Panc1 (cell line): ENCODE measurements at regions not wholly inside any gene's neighbourhood (a gene's known extent, or its start where the extent isn't known, plus 50 kb on each side); places are given as distances from the start of the nearest gene placed in this dataset.

Experiments
- ATAC-seq: fragments of 200-7000 bp; cut with Tn5 transposase; 2 replicates; pipeline ENCODE4 v1.9.1; 2020; ENCODE audit warnings: mild to moderate bottlenecking, moderate library complexity
- BruUV-seq: library from RNA; stranded (reverse); fragments of 400-500 nt; replicated peaks from 2 replicates; lab custom pipeline; 2021; lab: Mats Ljungman, UMichigan
- CTCF ChIA-PET: fragments of 300-600 bp; sonication (Branson Sonifier 250); formaldehyde crosslinking; loops from one replicate; lab custom pipeline; 2022; ENCODE audit warnings: antibody characterized with exemption; lab: Charles Lee
- POLR2A ChIA-PET: fragments of 300-600 bp; sonication (Branson Sonifier 250); formaldehyde crosslinking; loops from one replicate; lab custom pipeline; 2022; ENCODE audit warnings: antibody characterized with exemption; lab: Charles Lee
- DNase-seq: peaks from one replicate; pipeline ENCODE4 v3.0.0-alpha.2; 2010; ENCODE audit warnings: low read depth, low spot score
- H3K27ac ChIP-seq: 2 replicates; pipeline ENCODE4 v1.5.1; 2011; ENCODE audit warnings: mild to moderate bottlenecking, low read length, inconsistent platforms
- H3K27me3 ChIP-seq: fragments of 200-500 bp; sonication (Bioruptor generic); 2 replicates; pipeline ENCODE4 v1.6.0; 2014; ENCODE audit warnings: low read length, inconsistent platforms; ENCODE audit not compliant: control insufficient read depth, insufficient read depth
- H3K36me3 ChIP-seq: fragments of 200-500 bp; sonication (Bioruptor generic); 2 replicates; pipeline ENCODE4 v1.5.1; 2014; ENCODE audit warnings: inconsistent platforms, mild to moderate bottlenecking, low read length, moderate library complexity; ENCODE audit not compliant: control insufficient read depth, insufficient read depth
- H3K4me1 ChIP-seq: 2 replicates; pipeline ENCODE4 v1.5.1; 2011; ENCODE audit warnings: inconsistent platforms, mild to moderate bottlenecking, low read length, moderate library complexity; ENCODE audit not compliant: control insufficient read depth, insufficient read depth
- H3K4me3 ChIP-seq, 2 experiments: 2 replicates each; pipeline ENCODE4 v1.5.1; 2011 to 2012; ENCODE audit warnings: low read depth in 2 of 2, low read length in 2 of 2, mild to moderate bottlenecking in 2 of 2, inconsistent platforms in 1 of 2, moderate library complexity in 1 of 2
- H3K9me3 ChIP-seq: fragments of 200-500 bp; sonication (Bioruptor generic); 2 replicates; pipeline ENCODE4 v1.5.1; 2014; ENCODE audit warnings: low read depth, mild to moderate bottlenecking, inconsistent platforms, low read length, moderate library complexity; ENCODE audit not compliant: control insufficient read depth, insufficient read depth
- CTCF ChIP-seq: fragments of 450-650 bp; IDR thresholded peaks from 2 replicates; pipeline ENCODE4 v1.5.1; 2017; ENCODE audit warnings: mild to moderate bottlenecking
- SIN3A ChIP-seq: IDR thresholded peaks from 2 replicates; pipeline ENCODE4 v1.6.1; 2012; ENCODE audit warnings: low read depth, mild to moderate bottlenecking, low read length, moderate library complexity, borderline replicate concordance; ENCODE audit not compliant: insufficient read depth
- in situ Hi-C: cut with HindIII; loops from 2 replicates; pipeline ENCODE4 v1.10.0; 2016; ENCODE audit warnings: low sequenced_read_pairs, low pct_unique_long_range_greater_than_20kb
- intact Hi-C: fragments of 100-400 bp; cut with micrococcal nuclease; formaldehyde crosslinking; loops from one replicate; pipeline ENCODE4 v1.10.0; 2022; ENCODE audit not compliant: unreplicated experiment
- TF ChIP-seq, protein P1 (sequence below), 2 experiments: IDR thresholded peaks; 2 replicates each; pipeline ENCODE4 v1.6.1; 2011 to 2012; ENCODE audit warnings: low read depth in 2 of 2, control low read depth in 1 of 2, low read length in 1 of 2, mild to moderate bottlenecking in 1 of 2, moderate library complexity in 1 of 2; ENCODE audit not compliant: insufficient read depth in 1 of 2

DNA sequence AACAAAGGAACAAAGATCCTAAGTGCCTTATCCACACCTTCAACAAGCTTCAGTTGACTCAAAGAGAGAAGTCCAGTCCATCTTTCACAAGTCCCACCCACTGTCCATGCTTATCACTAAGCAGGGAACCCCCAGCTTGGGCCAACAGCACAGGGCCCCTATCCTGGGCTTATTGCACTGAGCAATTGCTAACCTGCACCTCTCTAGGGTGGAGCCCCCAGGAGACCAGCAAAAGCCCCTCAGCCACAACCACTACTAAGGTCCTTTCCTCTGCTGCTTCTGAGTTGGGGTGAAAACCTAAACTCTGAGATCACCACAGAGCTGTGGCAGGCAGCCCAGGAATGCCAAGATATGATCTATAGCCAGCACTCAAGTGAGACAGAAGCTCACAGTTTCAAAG lies 96.7 kb upstream of the PBDC1 start:
- H3K4me3 ChIP-seq: no peak overlapping the region
- ATAC-seq (no peak), DNase-seq (no peak)
- H3K36me3 ChIP-seq: no peaks in the 10 kb centered on the region
- ChIA-PET CTCF (no interaction called here), POLR2A (no interaction called here)
- in situ Hi-C loops (no loop called here), intact Hi-C loops (no loop called here)
- H3K27me3 ChIP-seq: no peaks in the 10 kb centered on the region
- TF ChIP-seq, protein P1, sequence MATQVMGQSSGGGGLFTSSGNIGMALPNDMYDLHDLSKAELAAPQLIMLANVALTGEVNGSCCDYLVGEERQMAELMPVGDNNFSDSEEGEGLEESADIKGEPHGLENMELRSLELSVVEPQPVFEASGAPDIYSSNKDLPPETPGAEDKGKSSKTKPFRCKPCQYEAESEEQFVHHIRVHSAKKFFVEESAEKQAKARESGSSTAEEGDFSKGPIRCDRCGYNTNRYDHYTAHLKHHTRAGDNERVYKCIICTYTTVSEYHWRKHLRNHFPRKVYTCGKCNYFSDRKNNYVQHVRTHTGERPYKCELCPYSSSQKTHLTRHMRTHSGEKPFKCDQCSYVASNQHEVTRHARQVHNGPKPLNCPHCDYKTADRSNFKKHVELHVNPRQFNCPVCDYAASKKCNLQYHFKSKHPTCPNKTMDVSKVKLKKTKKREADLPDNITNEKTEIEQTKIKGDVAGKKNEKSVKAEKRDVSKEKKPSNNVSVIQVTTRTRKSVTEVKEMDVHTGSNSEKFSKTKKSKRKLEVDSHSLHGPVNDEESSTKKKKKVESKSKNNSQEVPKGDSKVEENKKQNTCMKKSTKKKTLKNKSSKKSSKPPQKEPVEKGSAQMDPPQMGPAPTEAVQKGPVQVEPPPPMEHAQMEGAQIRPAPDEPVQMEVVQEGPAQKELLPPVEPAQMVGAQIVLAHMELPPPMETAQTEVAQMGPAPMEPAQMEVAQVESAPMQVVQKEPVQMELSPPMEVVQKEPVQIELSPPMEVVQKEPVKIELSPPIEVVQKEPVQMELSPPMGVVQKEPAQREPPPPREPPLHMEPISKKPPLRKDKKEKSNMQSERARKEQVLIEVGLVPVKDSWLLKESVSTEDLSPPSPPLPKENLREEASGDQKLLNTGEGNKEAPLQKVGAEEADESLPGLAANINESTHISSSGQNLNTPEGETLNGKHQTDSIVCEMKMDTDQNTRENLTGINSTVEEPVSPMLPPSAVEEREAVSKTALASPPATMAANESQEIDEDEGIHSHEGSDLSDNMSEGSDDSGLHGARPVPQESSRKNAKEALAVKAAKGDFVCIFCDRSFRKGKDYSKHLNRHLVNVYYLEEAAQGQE (IDR thresholded peaks at IDR 0.05; ENCODE audit: insufficient read depth in 1 of 2, low read depth in 2 of 2, low read length in 1 of 2): no peak
- no peak for TF ChIP-seq CTCF
- no peaks in the 10 kb centered on the region for H3K9me3 ChIP-seq
- no TSS peak for BruUV-seq
- no peak overlapping the region for H3K27ac ChIP-seq
- H3K4me1 ChIP-seq: no peaks in the 10 kb centered on the region

GRCh38 chrX:76109654-76110053 lies 63.2 kb upstream of the PBDC1 start:
- intact Hi-C loops (no loop called here), in situ Hi-C loops (no loop called here)
- ChIA-PET POLR2A (no interaction called here), CTCF (no interaction called here)
- Histone ChIP-seq H3K27me3 (no peaks in the 10 kb centered on the region), H3K36me3 (no peaks in the 10 kb centered on the region), H3K4me3 (no peak overlapping the region), H3K27ac (no peak overlapping the region), H3K4me1 (no peaks in the 10 kb centered on the region), H3K9me3 (no peaks in the 10 kb centered on the region)
- TF ChIP-seq, protein P1 (IDR thresholded peaks at IDR 0.05; ENCODE audit: insufficient read depth in 1 of 2, low read depth in 2 of 2, low read length in 1 of 2): no peak
- TF ChIP-seq CTCF (peak; percentile 22; the same call in 1 of the 2 replicates), SIN3A (no peak)
- ATAC-seq (no peak), DNase-seq (no peak)
- BruUV-seq: no TSS peak
